ENCODE measurements at regions not wholly inside any gene's neighbourhood (a gene's known extent, or its start where the extent isn't known, plus 50 kb on each side); places are given as distances from the start of the nearest gene placed in this dataset.

DNA sequence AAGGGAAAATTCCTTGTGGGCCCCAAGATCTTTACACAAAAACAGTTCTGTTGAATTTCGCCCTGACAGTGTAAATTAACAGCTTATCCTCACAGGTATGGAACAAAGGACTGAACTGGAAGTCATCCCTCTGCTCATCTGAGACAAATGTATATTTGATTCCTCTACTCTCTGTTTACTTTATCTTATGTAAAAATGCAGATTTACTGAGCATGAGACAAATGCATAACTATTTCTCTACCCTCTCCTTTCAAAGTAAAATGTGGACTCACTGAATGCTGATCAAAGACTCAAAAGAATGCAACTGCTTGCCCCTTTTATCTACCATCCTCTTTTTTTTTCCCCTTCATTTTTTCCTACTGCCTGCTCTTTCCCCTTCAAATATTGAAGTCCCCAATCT, 98.6 kb upstream of the CRBN start:
- Histone ChIP-seq H3K27ac (ENCODE audit: low read depth in 1 of 2, low read length in 2 of 2) (no peak overlapping the region), H4K20me1 (ENCODE audit: insufficient read depth, low read length) (no peaks in the 10 kb centered on the region), H3K9ac (ENCODE audit: insufficient read depth, low read length, poor library complexity, severe bottlenecking) (no peak overlapping the region), H3K4me3 (replicated peaks in 1 of 3; ENCODE audit: low read depth in 2 of 3, low read length in 3 of 3) (no peak overlapping the region), H3K27me3 (ENCODE audit: control insufficient read depth in 2 of 2, insufficient read depth in 2 of 2, low read length in 2 of 2) (no peaks in the 10 kb centered on the region), H3K9me3 (replicated peaks in 1 of 2; ENCODE audit: control insufficient read depth in 1 of 2, insufficient read depth in 1 of 2, low read length in 2 of 2) (no peaks in the 10 kb centered on the region), H3K36me3 (replicated peaks in 1 of 2; ENCODE audit: control insufficient read depth in 1 of 2, insufficient read depth in 2 of 2, low read length in 2 of 2) (no peaks in the 10 kb centered on the region), H3K4me2 (replicated peaks; ENCODE audit: extremely low read depth, low read length, poor library complexity, severe bottlenecking) (no peak overlapping the region), H3K79me2 (ENCODE audit: insufficient read depth, low read length) (no peaks in the 10 kb centered on the region), H2AFZ (ENCODE audit: insufficient read depth, low read depth, low read length, poor library complexity, severe bottlenecking) (no peak overlapping the region), H3K4me1 (ENCODE audit: control insufficient read depth in 1 of 2, insufficient read depth in 2 of 2, low read length in 2 of 2) (no peaks in the 10 kb centered on the region)
- no CpG with 5 or more reads among the region's 1 CpG for WGBS (ENCODE audit: insufficient coverage)
- intact Hi-C loops (cut with micrococcal nuclease) = no loop called here
- Mint-ChIP-seq H3K9me3 (peaks cover 2 to 3% (median 2%) of the 10 kb centered on the region in 7 donors), H3K27ac (no peak overlapping the region), H3K36me3 (no peaks in the 10 kb centered on the region), H3K27me3 (ENCODE audit: low read depth in 3 of 3) (no peaks in the 10 kb centered on the region), H3K4me3 (no peak overlapping the region), H3K4me1 (peaks cover 1% of the 10 kb centered on the region)
- TF ChIP-seq, protein P1, sequence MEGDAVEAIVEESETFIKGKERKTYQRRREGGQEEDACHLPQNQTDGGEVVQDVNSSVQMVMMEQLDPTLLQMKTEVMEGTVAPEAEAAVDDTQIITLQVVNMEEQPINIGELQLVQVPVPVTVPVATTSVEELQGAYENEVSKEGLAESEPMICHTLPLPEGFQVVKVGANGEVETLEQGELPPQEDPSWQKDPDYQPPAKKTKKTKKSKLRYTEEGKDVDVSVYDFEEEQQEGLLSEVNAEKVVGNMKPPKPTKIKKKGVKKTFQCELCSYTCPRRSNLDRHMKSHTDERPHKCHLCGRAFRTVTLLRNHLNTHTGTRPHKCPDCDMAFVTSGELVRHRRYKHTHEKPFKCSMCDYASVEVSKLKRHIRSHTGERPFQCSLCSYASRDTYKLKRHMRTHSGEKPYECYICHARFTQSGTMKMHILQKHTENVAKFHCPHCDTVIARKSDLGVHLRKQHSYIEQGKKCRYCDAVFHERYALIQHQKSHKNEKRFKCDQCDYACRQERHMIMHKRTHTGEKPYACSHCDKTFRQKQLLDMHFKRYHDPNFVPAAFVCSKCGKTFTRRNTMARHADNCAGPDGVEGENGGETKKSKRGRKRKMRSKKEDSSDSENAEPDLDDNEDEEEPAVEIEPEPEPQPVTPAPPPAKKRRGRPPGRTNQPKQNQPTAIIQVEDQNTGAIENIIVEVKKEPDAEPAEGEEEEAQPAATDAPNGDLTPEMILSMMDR (IDR thresholded peaks at IDR 0.05) = no peak
- DNase-seq = no peak

DNA sequence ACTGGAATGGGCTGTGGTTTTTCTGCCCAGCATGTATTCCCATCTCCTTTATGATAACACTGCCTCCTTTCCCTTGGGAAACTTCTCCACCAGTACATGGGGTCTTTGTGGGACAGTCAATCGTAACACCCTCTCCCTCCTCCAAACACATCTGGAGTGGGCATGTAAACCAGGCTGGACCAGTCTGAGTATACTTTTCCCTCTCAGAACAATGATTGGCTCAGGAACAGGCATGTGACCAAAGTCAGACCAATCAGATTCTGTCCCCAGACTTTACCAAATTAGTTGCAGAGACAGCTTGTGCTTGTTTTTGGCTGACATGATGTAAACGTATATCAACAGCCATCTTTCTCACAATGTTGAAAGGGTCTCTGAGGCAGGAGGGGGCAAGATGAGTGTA, 97.1 kb upstream of the CRBN start:
- H4K20me1 ChIP-seq (ENCODE audit: insufficient read depth, low read length) = no peaks in the 10 kb centered on the region
- TF ChIP-seq, protein P1 (IDR thresholded peaks at IDR 0.05) = no peak
- H3K27ac ChIP-seq (ENCODE audit: low read depth in 1 of 2, low read length in 2 of 2) = no peak overlapping the region
- no peak overlapping the region for H3K9ac ChIP-seq (ENCODE audit: insufficient read depth, low read length, poor library complexity, severe bottlenecking)
- no peaks in the 10 kb centered on the region for H3K9me3 ChIP-seq (replicated peaks in 1 of 2; ENCODE audit: control insufficient read depth in 1 of 2, insufficient read depth in 1 of 2, low read length in 2 of 2)
- no peaks in the 10 kb centered on the region for H3K27me3 Mint-ChIP-seq (ENCODE audit: low read depth in 3 of 3)
- no peak for DNase-seq
- H3K4me2 ChIP-seq (replicated peaks; ENCODE audit: extremely low read depth, low read length, poor library complexity, severe bottlenecking) = no peak overlapping the region
- H3K79me2 ChIP-seq (ENCODE audit: insufficient read depth, low read length) = no peaks in the 10 kb centered on the region
- peaks cover 2 to 7% (median 3%) of the 10 kb centered on the region in 7 donors for H3K9me3 Mint-ChIP-seq
- intact Hi-C loops (cut with micrococcal nuclease) = no loop called here
- H2AFZ ChIP-seq (ENCODE audit: insufficient read depth, low read depth, low read length, poor library complexity, severe bottlenecking) = no peak overlapping the region
- H3K4me3 Mint-ChIP-seq = no peak overlapping the region
- 100% methylated on average over 1 of the region's 2 CpGs for WGBS (ENCODE audit: insufficient coverage)
- H3K27ac Mint-ChIP-seq = no peak overlapping the region
- no peaks in the 10 kb centered on the region for H3K4me1 ChIP-seq (ENCODE audit: control insufficient read depth in 1 of 2, insufficient read depth in 2 of 2, low read length in 2 of 2)
- H3K36me3 Mint-ChIP-seq = no peaks in the 10 kb centered on the region
- no peak overlapping the region for H3K4me3 ChIP-seq (replicated peaks in 1 of 3; ENCODE audit: low read depth in 2 of 3, low read length in 3 of 3)
- H3K27me3 ChIP-seq (ENCODE audit: control insufficient read depth in 2 of 2, insufficient read depth in 2 of 2, low read length in 2 of 2) = no peaks in the 10 kb centered on the region
- H3K36me3 ChIP-seq (replicated peaks in 1 of 2; ENCODE audit: control insufficient read depth in 1 of 2, insufficient read depth in 2 of 2, low read length in 2 of 2) = no peaks in the 10 kb centered on the region
- H3K4me1 Mint-ChIP-seq = peaks cover 1% of the 10 kb centered on the region
